ENCODE measurements at regions not wholly inside any gene's neighbourhood (a gene's known extent, or its start where the extent isn't known, plus 50 kb on each side); places are given as distances from the start of the nearest gene placed in this dataset.

DNA sequence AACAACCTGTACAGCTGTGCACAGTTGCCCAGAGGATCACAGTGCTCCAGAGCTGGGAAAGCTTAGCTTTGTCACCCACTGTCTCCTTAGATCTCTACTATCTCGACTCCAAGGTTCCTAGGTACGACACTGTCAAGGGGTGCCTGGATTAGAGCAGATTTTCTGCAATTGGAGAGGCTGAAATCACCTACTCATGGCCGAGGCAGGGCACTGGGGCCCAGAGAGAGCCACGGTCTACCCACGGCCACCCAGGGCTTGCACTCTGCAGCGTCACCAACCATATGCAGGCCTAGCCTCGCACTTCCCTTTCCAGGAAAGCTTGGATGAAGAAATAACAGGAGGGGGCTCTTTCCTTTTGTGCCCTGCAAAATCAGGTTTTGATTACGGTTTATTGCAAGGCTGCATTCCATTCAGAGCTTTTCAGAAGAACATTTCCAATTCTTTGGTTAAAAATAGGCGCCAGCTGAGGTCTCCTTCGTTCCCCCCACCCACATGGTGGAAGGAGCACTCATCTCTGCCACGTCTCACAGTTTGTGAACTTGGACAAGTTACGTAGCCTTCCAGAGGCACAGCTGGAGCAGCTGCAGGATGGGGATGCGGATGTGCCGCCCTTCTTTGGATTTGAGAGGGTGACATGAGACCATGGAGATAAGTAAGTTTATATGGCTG lies 80.0 kb downstream of the IRX5 start:
- TF ChIP-seq, protein P1, sequence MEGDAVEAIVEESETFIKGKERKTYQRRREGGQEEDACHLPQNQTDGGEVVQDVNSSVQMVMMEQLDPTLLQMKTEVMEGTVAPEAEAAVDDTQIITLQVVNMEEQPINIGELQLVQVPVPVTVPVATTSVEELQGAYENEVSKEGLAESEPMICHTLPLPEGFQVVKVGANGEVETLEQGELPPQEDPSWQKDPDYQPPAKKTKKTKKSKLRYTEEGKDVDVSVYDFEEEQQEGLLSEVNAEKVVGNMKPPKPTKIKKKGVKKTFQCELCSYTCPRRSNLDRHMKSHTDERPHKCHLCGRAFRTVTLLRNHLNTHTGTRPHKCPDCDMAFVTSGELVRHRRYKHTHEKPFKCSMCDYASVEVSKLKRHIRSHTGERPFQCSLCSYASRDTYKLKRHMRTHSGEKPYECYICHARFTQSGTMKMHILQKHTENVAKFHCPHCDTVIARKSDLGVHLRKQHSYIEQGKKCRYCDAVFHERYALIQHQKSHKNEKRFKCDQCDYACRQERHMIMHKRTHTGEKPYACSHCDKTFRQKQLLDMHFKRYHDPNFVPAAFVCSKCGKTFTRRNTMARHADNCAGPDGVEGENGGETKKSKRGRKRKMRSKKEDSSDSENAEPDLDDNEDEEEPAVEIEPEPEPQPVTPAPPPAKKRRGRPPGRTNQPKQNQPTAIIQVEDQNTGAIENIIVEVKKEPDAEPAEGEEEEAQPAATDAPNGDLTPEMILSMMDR (optimal IDR thresholded peaks at IDR 0.05 in 1 of 3, IDR thresholded peaks at IDR 0.05 in 1 of 3, conservative IDR thresholded peaks at IDR 0.05 in 1 of 3; ENCODE audit: extremely low read depth in 1 of 3, insufficient read depth in 2 of 3, low read length in 3 of 3), result no peak
- no peak for TF ChIP-seq EZH2 (IDR thresholded peaks at IDR 0.05; ENCODE audit: low read length)
